ENCODE measurements at regions not wholly inside any gene's neighbourhood (a gene's known extent, or its start where the extent isn't known, plus 50 kb on each side); places are given as distances from the start of the nearest gene placed in this dataset.

GRCh38 chr10:23927576-23928325 is 281.2 kb upstream of the KIAA1217 start:
- no peaks in the 10 kb centered on the region for H3K36me3 ChIP-seq (ENCODE audit: control insufficient read depth in 2 of 2, insufficient read depth in 2 of 2, low read length in 1 of 2)
- in situ Hi-C loops (cut with MboI) (no loop called here), intact Hi-C loops (cut with micrococcal nuclease; ENCODE audit: unreplicated experiment) (no loop called here)
- DNase-seq (ENCODE audit: low read depth, low spot score) (no peak), FAIRE-seq (no peak), ATAC-seq (no peak)
- H3K27ac ChIP-seq (ENCODE audit: control insufficient read depth, insufficient read depth) = no peak overlapping the region
- H3K9ac ChIP-seq (ENCODE audit: control insufficient read depth, insufficient read depth, low read length) = no peak overlapping the region
- no peak overlapping the region for H3K4me3 ChIP-seq
- no peaks in the 10 kb centered on the region for H3K4me1 ChIP-seq (ENCODE audit: control insufficient read depth, insufficient read depth, low read length)
- CTCF ChIA-PET = no interaction called here
- 32% methylated on average over 8 of the region's 8 CpGs for WGBS (ENCODE audit: insufficient coverage, insufficient replicate concordance, low lambda C conversion rate, missing lambda C conversion rate)
- BruUV-seq (replicated peaks) = no TSS peak
- no peaks in the 10 kb centered on the region for H3K79me2 ChIP-seq (ENCODE audit: control insufficient read depth, insufficient read depth, low read length)
- H3K9me3 ChIP-seq (replicated peaks; ENCODE audit: control insufficient read depth, insufficient read depth, low read length) = no peaks in the 10 kb centered on the region
- no peaks in the 10 kb centered on the region for H3K27me3 ChIP-seq (replicated peaks in 1 of 2; ENCODE audit: control insufficient read depth in 2 of 2, insufficient read depth in 2 of 2, low read length in 1 of 2)
- RAD21 ChIA-PET (ENCODE audit: unreplicated experiment) = no interaction called here
- POLR2A ChIA-PET = interaction anchor here (0.6 kb wide), 1 partner anchor 11 kb away, joined by 4 read pairs; no protein-coding TSS in a partner anchor
- SMC1A ChIA-PET (ENCODE audit: uncharacterized antibody, unreplicated experiment) = no interaction called here
- no peak overlapping the region for H3K4me2 ChIP-seq (ENCODE audit: control insufficient read depth, insufficient read depth)
- no peaks in the 10 kb centered on the region for H4K20me1 ChIP-seq (ENCODE audit: control insufficient read depth, insufficient read depth)
- no peak overlapping the region for H2AFZ ChIP-seq (ENCODE audit: control insufficient read depth, low read depth, low read length)
- TF ChIP-seq ATF3 (IDR thresholded peaks at IDR 0.05; ENCODE audit: borderline replicate concordance, extremely low read depth, low read depth, low read length) (no peak), ETV6 (conservative IDR thresholded peaks at IDR 0.05 in 1 of 2, IDR thresholded peaks at IDR 0.05 in 1 of 2; ENCODE audit: borderline replicate concordance in 1 of 2, low read depth in 1 of 2) (no peak), BCL11A (IDR thresholded peaks at IDR 0.05; ENCODE audit: low read depth, low read length) (no peak), RAD21 (IDR thresholded peaks at IDR 0.05; ENCODE audit: insufficient read depth, low read depth, low read length) (no peak), POU2F2 (IDR thresholded peaks at IDR 0.05; ENCODE audit: borderline replicate concordance, low read depth, low read length) (no peak), SUZ12 (IDR thresholded peaks at IDR 0.05; ENCODE audit: unreplicated experiment) (no peak), RELA (IDR thresholded peaks at IDR 0.05; ENCODE audit: borderline replicate concordance, partially characterized antibody) (no peak), HCFC1 (IDR thresholded peaks at IDR 0.05; ENCODE audit: low read length) (no peak), CHD4 (IDR thresholded peaks at IDR 0.05) (no peak), ELK1 (IDR thresholded peaks at IDR 0.05; ENCODE audit: low read depth, low read length) (no peak), ZNF24 (IDR thresholded peaks at IDR 0.05) (no peak), KLF5 (IDR thresholded peaks at IDR 0.05; ENCODE audit: partially characterized antibody) (no peak), EGR1 (IDR thresholded peaks at IDR 0.05; ENCODE audit: borderline replicate concordance in 1 of 2, low read depth in 2 of 2, low read length in 2 of 2) (no peak), CUX1 (IDR thresholded peaks at IDR 0.05; ENCODE audit: insufficient replicate concordance, low read depth, low read length) (no peak), FOXM1 (IDR thresholded peaks at IDR 0.05; ENCODE audit: low read depth, low read length) (no peak), SPI1 (IDR thresholded peaks at IDR 0.05; ENCODE audit: borderline replicate concordance, insufficient read depth, low read depth, low read length) (no peak)

Measured in GM12878 (cell line).